K562 (cell line): ENCODE measurements at regions not wholly inside any gene's neighbourhood (a gene's known extent, or its start where the extent isn't known, plus 50 kb on each side); places are given as distances from the start of the nearest gene placed in this dataset.

Experiments used
- CTCF ChIP-seq, 3 experiments: IDR thresholded peaks in 2 of 3; conservative IDR thresholded peaks in 1 of 3; 2 replicates each; pipeline ENCODE4 v1.5.1; 2011 to 2012; ENCODE audit warnings: low read length in 3 of 3, mild to moderate bottlenecking in 3 of 3, control low read depth in 2 of 3, improper control_type of control experiment in 1 of 3, inconsistent platforms in 1 of 3, low read depth in 1 of 3, mixed read lengths in 1 of 3, moderate library complexity in 1 of 3; ENCODE audit not compliant: insufficient read depth in 2 of 3
- ETV1 ChIP-seq: fragments of 450-650 bp; conservative IDR thresholded peaks from 2 replicates; pipeline ENCODE4 v1.6.1; 2016; ENCODE audit warnings: missing genetic modification characterization, control low read depth, low read depth, missing compliant biosample characterization
- XRCC3 ChIP-seq: fragments of 450-650 bp; IDR thresholded peaks from 2 replicates; pipeline ENCODE4 v1.6.1; 2017; ENCODE audit warnings: mild to moderate bottlenecking, moderate library complexity
- TF ChIP-seq, protein P1 (sequence below), 2 experiments: fragments of 450-650 bp; IDR thresholded peaks; 2 replicates each; pipeline ENCODE4 v1.6.1; 2016; ENCODE audit warnings: mild to moderate bottlenecking in 2 of 2, borderline replicate concordance in 1 of 2, low read depth in 1 of 2, moderate library complexity in 1 of 2

DNA sequence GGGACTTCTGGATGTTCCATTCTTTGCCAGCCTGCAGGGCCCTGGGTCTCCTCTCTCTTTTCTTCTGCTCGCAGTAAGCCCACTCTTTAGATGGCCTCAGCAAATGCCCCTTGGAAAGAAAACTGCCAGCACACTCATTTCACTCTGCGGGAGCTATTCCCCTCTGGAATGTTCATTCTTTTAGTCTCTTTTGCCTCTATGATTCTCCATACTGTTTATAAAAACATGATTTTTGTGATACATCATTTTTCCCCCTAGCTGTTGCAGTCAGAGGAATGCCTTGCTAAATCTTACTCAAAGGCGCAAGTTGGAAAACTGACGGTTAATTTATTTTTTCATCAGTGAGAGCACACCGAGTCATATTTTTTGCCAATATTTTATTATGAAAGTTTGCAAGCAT lies 184.9 kb downstream of the SNX19 start:
- TF ChIP-seq ETV1 (tag): no peak
- TF ChIP-seq CTCF (IDR thresholded peaks at IDR 0.05 in 2 of 3, conservative IDR thresholded peaks at IDR 0.05 in 1 of 3; ENCODE audit: insufficient read depth in 2 of 3, low read depth in 1 of 3, low read length in 3 of 3): no peak
- TF ChIP-seq, protein P1, sequence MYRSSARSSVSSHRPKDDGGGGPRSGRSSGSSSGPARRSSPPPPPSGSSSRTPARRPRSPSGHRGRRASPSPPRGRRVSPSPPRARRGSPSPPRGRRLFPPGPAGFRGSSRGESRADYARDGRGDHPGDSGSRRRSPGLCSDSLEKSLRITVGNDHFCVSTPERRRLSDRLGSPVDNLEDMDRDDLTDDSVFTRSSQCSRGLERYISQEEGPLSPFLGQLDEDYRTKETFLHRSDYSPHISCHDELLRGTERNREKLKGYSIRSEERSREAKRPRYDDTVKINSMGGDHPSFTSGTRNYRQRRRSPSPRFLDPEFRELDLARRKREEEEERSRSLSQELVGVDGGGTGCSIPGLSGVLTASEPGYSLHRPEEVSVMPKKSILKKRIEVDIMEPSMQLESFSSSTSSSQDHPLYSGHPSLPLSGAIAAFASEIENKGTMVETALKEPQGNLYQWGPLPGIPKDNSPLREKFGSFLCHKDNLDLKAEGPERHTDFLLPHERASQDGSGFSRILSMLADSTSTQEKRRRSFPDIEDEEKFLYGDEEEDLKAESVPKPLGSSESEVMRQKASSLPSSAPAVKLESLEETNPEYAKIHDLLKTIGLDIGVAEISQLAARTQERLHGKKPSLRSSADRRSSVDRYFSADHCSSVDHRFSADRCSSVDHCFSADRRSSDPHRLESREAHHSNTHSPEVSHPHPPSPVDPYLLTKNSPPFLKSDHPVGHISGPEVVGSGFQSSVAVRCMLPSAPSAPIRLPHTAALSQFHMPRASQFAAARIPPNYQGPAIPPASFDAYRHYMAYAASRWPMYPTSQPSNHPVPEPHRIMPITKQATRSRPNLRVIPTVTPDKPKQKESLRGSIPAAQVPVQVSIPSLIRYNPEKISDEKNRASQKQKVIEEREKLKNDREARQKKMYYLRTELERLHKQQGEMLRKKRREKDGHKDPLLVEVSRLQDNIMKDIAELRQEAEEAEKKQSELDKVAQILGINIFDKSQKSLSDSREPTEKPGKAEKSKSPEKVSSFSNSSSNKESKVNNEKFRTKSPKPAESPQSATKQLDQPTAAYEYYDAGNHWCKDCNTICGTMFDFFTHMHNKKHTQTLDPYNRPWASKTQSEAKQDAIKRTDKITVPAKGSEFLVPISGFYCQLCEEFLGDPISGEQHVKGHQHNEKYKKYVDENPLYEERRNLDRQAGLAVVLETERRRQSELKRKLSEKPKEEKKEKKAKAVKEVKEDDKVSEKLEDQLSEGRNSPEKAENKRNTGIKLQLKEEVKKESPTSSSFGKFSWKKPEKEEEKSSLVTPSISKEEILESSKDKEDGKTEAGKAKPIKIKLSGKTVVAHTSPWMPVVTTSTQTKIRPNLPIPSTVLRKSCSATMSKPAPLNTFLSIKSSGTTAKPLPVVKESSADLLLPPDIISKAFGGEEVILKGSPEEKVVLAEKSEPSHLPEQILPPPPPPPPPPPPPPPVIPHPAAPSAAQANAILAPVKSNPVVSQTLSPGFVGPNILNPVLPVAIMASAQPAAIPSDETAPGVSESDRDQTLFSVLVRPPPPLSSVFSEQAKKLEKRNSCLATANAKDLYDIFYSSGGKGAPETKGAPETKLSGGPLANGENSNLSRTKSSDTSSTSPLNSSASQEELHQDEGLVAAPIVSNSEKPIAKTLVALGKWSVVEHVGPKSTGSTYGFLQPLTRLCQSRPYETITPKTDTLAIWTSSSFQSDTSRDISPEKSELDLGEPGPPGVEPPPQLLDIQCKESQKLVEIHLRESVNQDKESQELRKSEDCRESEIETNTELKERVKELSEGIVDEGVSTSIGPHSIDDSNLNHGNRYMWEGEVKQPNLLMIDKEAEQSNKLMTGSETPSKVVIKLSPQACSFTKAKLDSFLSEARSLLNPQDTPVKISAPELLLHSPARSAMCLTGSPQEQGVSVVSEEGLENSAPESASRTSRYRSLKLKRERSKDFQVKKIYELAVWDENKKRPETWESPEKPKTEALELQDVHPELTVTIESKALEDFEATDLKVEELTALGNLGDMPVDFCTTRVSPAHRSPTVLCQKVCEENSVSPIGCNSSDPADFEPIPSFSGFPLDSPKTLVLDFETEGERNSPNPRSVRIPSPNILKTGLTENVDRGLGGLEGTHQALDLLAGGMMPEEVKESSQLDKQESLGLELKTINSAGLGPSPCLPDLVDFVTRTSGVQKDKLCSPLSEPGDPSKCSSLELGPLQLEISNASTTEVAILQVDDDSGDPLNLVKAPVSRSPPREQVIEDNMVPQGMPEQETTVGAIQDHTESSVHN (IDR thresholded peaks at IDR 0.05; ENCODE audit: borderline replicate concordance in 1 of 2, low read depth in 1 of 2): no peak
- TF ChIP-seq XRCC3: no peak
